ENCODE measurements at regions not wholly inside any gene's neighbourhood (a gene's known extent, or its start where the extent isn't known, plus 50 kb on each side); places are given as distances from the start of the nearest gene placed in this dataset.

DNA sequence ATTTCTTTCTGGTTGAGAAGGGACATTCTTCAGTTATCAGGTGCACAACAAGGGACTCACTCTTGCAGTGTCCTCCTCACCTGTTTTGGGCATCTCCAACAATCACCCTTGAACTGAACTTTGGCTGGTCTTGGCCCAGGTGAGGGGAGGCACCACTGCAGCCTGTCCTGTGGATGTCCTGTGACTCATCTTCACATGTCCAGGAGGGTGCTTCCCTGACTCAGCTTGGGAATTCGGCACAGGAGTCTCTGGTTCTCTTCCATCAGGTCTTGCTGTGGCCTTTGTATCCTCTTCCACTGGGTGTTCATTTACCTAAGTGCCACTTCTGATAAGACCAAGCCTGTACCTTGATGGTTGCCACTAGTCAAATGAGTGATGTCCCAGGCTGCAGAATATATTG, 196.7 kb upstream of the MKI67 start:
- CTCF ChIA-PET, result no interaction called here
- peaks cover 78% of the 10 kb centered on the region for H3K9me3 ChIP-seq (ENCODE audit: control insufficient read depth, insufficient read depth, low read length)
- POLR2A ChIA-PET, result no interaction called here
- H3K4me3 ChIP-seq (ENCODE audit: low read depth, low read length), result no peak overlapping the region
- no peak overlapping the region for H3K27ac ChIP-seq (ENCODE audit: low read depth, low read length)
- no peak for DNase-seq (ENCODE audit: low read depth, low spot score)
- TF ChIP-seq, protein P1, sequence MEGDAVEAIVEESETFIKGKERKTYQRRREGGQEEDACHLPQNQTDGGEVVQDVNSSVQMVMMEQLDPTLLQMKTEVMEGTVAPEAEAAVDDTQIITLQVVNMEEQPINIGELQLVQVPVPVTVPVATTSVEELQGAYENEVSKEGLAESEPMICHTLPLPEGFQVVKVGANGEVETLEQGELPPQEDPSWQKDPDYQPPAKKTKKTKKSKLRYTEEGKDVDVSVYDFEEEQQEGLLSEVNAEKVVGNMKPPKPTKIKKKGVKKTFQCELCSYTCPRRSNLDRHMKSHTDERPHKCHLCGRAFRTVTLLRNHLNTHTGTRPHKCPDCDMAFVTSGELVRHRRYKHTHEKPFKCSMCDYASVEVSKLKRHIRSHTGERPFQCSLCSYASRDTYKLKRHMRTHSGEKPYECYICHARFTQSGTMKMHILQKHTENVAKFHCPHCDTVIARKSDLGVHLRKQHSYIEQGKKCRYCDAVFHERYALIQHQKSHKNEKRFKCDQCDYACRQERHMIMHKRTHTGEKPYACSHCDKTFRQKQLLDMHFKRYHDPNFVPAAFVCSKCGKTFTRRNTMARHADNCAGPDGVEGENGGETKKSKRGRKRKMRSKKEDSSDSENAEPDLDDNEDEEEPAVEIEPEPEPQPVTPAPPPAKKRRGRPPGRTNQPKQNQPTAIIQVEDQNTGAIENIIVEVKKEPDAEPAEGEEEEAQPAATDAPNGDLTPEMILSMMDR (IDR thresholded peaks at IDR 0.05; ENCODE audit: low read depth, low read length), result no peak
- no peaks in the 10 kb centered on the region for H3K27me3 ChIP-seq (ENCODE audit: control insufficient read depth, insufficient read depth, low read length)

DNA sequence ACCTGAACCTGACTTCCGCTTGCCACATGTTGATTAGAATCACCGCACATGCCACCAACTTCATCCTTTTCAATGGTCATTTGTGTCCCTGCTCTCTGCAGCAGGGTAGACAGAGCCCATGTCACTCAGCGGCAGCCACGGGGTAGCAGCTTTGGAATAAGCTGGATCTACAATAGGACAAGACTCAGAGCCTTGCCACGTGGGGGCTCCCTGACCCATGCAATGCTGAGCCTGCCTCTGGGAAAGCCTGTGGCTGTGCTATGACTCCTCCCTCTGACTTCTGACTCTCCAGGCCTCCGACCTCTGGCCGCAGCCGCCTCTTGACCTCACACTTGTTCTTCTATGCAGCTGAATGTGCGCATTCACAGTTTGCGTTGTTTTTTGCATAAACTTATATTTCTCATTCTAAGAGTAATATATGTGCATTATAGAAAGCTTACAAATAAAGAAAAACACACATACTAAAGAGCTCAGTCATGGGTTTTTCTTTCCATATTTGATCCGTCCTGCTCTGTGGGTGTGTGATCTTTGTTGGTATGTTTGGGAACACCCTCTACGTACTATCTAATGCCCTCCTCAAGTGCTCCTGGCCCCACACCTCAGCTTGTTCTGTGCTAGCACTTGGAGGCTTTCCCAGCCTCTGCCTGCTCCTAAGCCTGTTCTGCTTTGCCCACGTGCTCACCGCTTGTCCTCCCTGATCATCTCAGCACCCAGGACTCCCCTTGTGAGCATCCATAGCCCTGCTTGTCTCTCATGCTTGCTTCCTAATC, 198.0 kb upstream of the MKI67 start:
- POLR2A ChIA-PET, result no interaction called here
- CTCF ChIA-PET, result no interaction called here
- Histone ChIP-seq H3K27ac (ENCODE audit: low read depth, low read length) (no peak overlapping the region), H3K4me3 (ENCODE audit: low read depth, low read length) (no peak overlapping the region), H3K9me3 (ENCODE audit: control insufficient read depth, insufficient read depth, low read length) (peaks cover 67% of the 10 kb centered on the region), H3K27me3 (ENCODE audit: control insufficient read depth, insufficient read depth, low read length) (no peaks in the 10 kb centered on the region)
- TF ChIP-seq, protein P1 (IDR thresholded peaks at IDR 0.05; ENCODE audit: low read depth, low read length), result no peak
- DNase-seq (ENCODE audit: low read depth, low spot score), result no peak

DNA sequence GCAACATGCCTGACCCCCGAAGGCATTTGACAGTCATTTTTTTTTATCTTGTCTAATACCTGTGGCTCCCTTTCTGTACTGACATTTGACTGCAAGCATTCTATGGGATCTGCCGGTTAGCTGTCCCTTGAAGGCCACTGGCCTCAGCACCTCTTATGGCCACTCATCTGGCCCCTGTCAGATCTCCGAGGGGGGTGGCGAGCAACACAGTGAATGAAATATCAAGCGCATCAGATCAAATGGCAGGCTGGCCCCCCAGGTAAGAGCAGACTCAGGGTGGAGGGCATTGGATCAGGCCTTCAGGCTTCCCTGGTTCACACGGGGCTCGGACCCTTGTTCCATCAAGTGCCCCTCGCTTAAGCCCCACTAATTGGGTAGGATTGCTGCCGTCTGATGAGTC, 199.6 kb upstream of the MKI67 start:
- Histone ChIP-seq H3K27ac (ENCODE audit: low read depth, low read length) (no peak overlapping the region), H3K9me3 (ENCODE audit: control insufficient read depth, insufficient read depth, low read length) (peaks cover 55% of the 10 kb centered on the region), H3K4me3 (ENCODE audit: low read depth, low read length) (no peak overlapping the region), H3K27me3 (ENCODE audit: control insufficient read depth, insufficient read depth, low read length) (no peaks in the 10 kb centered on the region)
- DNase-seq (ENCODE audit: low read depth, low spot score), result no peak
- POLR2A ChIA-PET, result no interaction called here
- TF ChIP-seq, protein P1 (IDR thresholded peaks at IDR 0.05; ENCODE audit: low read depth, low read length), result no peak
- CTCF ChIA-PET, result no interaction called here

DNA sequence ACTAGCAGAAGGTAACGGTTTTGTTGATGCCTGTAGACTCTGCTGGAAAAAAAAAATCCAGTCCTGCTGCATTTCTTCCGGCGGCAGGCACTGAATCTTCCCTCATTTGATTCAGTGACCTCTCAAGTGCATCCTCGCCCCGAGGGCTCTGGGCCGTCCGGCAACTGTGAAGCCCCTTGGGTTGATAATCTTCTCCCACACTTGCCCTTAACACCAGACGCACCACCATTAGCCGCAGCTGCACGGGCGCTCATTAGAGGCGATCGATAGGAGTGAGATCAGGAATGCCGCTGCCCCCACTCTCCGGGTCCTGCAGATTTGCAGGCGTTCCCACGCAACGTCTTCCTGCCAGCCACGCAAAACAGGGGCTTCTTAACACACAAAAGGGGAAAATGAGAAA, 200.0 kb upstream of the MKI67 start:
- H3K27ac ChIP-seq (ENCODE audit: low read depth, low read length), result no peak overlapping the region
- no peaks in the 10 kb centered on the region for H3K27me3 ChIP-seq (ENCODE audit: control insufficient read depth, insufficient read depth, low read length)
- H3K9me3 ChIP-seq (ENCODE audit: control insufficient read depth, insufficient read depth, low read length), result peaks cover 50% of the 10 kb centered on the region
- TF ChIP-seq, protein P1 (IDR thresholded peaks at IDR 0.05; ENCODE audit: low read depth, low read length), result no peak
- POLR2A ChIA-PET, result no interaction called here
- CTCF ChIA-PET, result no interaction called here
- no peak overlapping the region for H3K4me3 ChIP-seq (ENCODE audit: low read depth, low read length)
- DNase-seq (ENCODE audit: low read depth, low spot score), result no peak

DNA sequence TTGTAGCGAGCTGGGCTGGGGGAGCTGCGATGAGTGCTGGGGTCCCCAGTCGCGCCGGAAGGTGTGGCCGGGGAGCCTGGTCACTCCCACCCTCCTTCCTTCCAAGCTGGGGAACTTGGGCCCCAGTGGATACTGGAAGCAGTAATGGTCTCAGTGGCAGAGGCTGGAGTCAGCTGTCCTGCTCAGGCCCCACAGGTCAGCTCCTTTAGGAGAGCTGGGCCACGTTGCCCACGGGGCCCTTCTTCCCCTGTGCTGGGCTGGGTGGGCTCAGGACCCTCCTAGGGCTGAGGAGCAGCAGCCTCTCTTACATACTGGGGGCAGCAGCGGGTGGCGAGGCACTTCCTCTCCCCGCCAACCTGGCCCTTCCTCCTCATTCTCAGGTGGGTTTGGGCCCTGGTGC, 200.6 kb upstream of the MKI67 start:
- DNase-seq (ENCODE audit: low read depth, low spot score), result no peak
- ChIA-PET CTCF (no interaction called here), POLR2A (no interaction called here)
- Histone ChIP-seq H3K4me3 (ENCODE audit: low read depth, low read length) (no peak overlapping the region), H3K9me3 (ENCODE audit: control insufficient read depth, insufficient read depth, low read length) (peaks cover 50% of the 10 kb centered on the region), H3K27ac (ENCODE audit: low read depth, low read length) (no peak overlapping the region), H3K27me3 (ENCODE audit: control insufficient read depth, insufficient read depth, low read length) (no peaks in the 10 kb centered on the region)
- TF ChIP-seq, protein P1 (IDR thresholded peaks at IDR 0.05; ENCODE audit: low read depth, low read length), result no peak
